ENCODE measurements at regions not wholly inside any gene's neighbourhood (a gene's known extent, or its start where the extent isn't known, plus 50 kb on each side); places are given as distances from the start of the nearest gene placed in this dataset.

DNA sequence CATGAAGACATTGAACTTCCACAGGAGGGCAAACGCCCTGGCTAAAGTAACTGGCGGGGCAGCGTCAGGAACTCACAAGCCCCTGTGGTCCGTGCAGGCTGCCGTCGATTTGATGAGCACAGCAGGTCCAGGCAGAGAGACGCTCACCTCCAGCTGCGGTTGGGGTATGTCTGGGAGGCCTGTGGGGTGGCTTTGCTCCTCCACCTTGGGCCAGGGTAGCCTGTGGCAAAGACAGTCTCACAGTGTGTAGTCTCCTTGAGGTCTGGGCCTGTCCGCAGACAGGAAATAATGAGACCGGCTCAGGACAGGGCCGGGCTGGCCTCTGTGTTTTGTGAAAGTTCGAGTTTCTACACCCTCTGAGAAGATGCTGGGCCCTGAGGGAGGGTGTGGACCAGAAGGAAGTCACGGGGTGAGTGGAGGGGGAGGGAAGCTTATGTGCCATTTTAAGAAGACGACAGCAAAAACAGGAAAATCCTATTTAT lies 103.3 kb downstream of the METRNL start:
- ChIA-PET POLR2A (no interaction called here), CTCF (no interaction called here)
- no peak for DNase-seq (ENCODE audit: extremely low spot score)

DNA sequence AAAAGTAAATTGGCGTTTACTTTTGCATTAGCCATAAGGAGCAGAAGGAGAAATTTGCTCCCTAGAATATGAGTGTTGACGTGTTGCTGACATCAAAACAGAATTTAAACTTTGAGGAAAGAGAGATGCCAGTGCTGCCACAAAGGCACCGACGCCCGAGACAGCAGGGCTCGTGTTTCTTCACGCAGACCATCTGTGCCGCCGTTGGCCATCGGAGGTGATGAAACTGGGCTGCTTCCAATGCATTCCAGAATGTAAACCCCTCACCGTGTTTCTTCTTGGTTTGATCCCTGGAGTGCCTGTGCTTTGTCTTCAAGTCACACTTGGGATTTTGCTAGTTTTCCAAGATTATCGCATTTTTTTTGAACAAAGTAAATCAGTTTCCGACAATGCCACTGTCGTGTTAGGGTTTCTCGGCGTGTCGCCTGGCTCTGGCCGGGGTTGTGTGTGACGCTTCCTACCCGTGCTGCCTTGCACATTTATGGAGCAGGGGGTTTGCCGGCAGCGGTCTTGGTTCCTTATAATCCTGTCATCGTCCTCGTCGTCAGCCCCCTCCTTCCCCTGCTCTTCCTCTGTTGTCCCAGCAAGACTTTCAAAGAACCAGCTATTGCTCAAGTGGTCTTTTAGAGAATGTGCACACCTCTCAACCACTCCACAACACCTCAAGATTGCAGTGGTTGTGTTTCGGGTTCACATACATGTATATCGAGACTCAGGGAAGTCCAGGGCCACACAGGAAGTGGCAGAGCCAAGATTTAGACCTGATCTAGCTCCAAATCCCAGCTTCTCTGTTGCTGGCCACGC lies 103.9 kb downstream of the METRNL start:
- ChIA-PET POLR2A (no interaction called here), CTCF (no interaction called here)
- DNase-seq (ENCODE audit: extremely low spot score), result no peak
- TF ChIP-seq, protein P1, sequence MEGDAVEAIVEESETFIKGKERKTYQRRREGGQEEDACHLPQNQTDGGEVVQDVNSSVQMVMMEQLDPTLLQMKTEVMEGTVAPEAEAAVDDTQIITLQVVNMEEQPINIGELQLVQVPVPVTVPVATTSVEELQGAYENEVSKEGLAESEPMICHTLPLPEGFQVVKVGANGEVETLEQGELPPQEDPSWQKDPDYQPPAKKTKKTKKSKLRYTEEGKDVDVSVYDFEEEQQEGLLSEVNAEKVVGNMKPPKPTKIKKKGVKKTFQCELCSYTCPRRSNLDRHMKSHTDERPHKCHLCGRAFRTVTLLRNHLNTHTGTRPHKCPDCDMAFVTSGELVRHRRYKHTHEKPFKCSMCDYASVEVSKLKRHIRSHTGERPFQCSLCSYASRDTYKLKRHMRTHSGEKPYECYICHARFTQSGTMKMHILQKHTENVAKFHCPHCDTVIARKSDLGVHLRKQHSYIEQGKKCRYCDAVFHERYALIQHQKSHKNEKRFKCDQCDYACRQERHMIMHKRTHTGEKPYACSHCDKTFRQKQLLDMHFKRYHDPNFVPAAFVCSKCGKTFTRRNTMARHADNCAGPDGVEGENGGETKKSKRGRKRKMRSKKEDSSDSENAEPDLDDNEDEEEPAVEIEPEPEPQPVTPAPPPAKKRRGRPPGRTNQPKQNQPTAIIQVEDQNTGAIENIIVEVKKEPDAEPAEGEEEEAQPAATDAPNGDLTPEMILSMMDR (IDR thresholded peaks at IDR 0.05; ENCODE audit: control extremely low read depth, extremely low read depth, low read depth, missing control alignments), result no peak

More for the DNA sequence above, 103.3 kb downstream of the METRNL start:
- TF ChIP-seq, protein P1 (IDR thresholded peaks at IDR 0.05; ENCODE audit: control extremely low read depth, extremely low read depth, low read depth, missing control alignments), result no peak

DNA sequence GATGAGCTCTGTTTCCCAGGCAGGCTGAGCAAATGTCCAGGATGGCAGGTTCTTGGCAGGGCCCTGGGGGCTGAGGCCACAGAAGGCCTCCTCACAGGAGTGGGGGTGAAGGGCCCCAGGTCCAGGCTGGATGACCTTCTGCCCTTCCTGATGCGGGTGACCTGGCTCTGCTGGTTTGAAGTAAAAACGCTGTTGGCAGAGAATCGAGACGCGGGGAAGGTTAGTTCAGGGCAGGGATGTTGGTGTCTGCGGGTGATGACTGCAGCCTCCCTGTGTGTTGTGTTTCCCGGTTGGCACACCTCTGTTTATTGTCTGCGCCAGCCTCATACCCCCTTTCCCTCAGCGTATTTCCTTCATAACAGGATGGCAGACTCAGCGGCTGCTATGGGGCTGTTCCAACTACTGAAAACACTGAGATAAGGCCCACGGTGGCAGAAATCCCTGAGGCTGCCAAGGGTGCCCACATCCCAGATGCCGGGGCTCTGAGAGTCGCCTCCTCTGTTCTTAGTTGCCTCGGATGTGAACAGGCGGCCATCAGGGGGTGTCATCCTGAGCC lies 104.6 kb downstream of the METRNL start:
- no peak for DNase-seq (ENCODE audit: extremely low spot score)
- TF ChIP-seq, protein P1 (IDR thresholded peaks at IDR 0.05; ENCODE audit: control extremely low read depth, extremely low read depth, low read depth, missing control alignments), result no peak
- ChIA-PET POLR2A (no interaction called here), CTCF (no interaction called here)

DNA sequence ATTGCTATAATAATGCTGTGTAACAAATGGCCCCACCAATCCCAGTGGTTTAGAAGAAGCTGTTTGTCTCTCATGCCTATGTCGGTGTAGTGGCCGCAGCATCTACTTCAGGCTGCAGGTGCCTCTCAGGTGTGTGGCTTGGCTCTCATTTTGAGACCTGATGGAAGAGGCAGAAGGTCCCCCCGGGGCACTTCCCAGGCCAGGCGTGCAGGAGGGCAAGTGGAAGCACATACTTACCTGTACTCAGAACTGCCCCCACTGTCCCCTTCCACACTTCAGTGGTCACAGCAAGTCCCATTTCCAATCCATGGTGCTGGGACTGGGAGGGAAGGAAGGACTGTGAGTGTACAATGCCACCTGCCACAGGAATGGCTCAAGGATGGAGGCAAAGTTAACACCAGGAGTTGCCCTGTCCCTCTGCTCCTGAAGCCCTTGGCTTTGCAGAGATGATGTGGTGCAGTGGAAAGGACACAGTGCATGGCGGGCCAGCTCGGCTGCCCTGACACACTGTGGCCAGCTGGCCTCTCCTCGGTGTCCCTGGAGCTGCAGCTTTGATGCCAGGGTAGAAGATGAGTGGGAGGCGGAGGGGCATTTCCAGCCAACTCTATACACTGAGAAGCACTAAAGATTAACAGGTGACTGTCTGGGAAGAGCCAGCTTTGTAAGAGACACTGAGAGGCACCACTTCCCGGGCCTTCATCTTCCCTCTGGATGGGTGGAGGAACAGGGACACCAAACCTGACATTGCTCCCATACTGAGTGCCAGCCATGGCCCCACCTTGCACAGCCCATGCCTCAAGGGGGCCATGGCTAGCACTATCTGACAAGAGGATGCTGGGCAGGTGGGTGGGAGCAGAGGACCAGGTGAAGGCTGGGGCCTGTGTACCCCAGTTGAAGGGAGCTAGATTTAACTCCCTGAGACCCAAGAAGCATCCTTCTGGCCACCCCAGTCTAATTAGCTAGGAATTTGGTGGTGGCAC lies 105.9 kb downstream of the METRNL start:
- no peak for DNase-seq (ENCODE audit: extremely low spot score)
- POLR2A ChIA-PET, result no interaction called here
- TF ChIP-seq, protein P1 (IDR thresholded peaks at IDR 0.05; ENCODE audit: control extremely low read depth, extremely low read depth, low read depth, missing control alignments), result no peak
- CTCF ChIA-PET, result no interaction called here

DNA sequence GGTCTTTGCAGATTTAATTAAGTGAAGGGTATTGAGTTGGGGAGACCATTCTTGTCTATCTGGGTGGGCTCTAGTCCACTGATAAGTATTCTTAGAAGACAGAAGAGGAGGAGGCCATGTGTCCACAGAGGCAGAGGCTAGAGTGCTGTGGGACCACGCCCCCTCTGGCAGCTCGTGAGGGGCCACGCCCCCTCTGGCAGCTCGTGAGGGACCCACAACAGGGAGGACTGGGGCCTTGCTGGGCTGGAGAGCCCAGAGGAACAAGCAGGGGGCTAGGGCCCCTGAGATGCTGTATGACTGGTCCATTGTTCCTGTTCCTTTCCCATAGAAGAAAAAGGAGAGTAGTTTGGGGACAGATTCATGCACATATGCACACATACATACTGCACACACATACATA lies 106.8 kb downstream of the METRNL start:
- DNase-seq (ENCODE audit: extremely low spot score), result no peak
- POLR2A ChIA-PET, result no interaction called here
- TF ChIP-seq, protein P1 (IDR thresholded peaks at IDR 0.05; ENCODE audit: control extremely low read depth, extremely low read depth, low read depth, missing control alignments), result no peak
- CTCF ChIA-PET, result no interaction called here

DNA sequence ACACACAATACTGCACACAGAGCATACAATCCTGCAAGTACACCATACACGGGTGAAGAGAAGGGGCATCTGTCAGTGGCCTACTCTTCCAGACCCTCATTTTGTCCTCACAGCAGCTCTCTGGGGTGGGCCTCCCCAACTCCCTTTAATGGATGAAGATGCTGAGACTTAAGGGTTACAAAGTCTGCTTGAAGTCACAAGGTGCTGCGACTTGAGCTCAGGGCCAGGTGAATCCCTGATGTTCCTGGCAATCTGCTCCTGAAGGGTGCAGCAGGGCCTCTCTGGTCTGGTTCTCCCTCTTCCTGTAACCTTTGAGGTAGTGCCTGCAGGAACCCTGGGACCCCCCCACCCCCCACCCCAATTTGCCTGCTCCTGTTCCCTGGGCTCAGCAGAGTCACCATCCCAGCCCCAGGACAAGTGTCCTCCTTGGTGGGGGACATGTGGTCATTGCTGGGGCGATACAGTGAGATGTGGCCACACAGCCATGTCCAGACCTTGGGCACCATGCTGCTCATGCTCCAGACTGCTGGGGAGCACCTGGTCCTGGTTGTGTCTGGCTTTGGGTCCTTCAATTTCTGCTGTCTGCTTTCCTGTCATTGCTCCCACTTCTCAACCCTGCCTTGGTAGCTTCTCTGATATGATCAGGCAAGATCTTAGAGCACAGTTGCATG lies 107.5 kb downstream of the METRNL start:
- no peak for DNase-seq (ENCODE audit: extremely low spot score)
- POLR2A ChIA-PET, result no interaction called here
- TF ChIP-seq, protein P1 (IDR thresholded peaks at IDR 0.05; ENCODE audit: control extremely low read depth, extremely low read depth, low read depth, missing control alignments), result no peak
- CTCF ChIA-PET, result no interaction called here

Data from GM10248 (cell line).